ENCODE measurements at regions not wholly inside any gene's neighbourhood (a gene's known extent, or its start where the extent isn't known, plus 50 kb on each side); places are given as distances from the start of the nearest gene placed in this dataset.

DNA sequence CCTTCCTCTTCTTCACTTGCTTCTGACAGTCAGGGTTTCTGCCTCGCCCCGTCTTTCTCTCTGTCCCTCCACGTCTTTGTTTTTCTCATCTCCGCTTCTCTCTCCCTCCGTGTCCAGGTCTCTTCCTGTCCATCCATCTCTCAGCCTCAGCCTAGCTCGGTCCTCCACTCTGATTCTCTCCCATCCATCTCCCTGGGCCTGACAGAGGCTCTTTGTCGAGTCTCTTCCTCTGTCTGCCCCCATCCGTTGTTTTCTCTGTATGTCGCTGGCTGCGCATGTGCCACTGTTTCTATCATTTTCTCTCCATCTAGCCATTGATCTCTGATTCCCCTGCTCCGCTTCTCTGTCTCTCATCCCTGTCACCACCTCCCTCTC is 328.9 kb upstream of the TBX3 start:
- TF ChIP-seq TAF1 (IDR thresholded peaks at IDR 0.05; ENCODE audit: low read depth): no peak
- no peak for TF ChIP-seq CEBPB (IDR thresholded peaks at IDR 0.05)
- no peak for TF ChIP-seq EP300 (IDR thresholded peaks at IDR 0.05; ENCODE audit: borderline replicate concordance)
